Breast epithelium (tissue), 4 donors: ENCODE measurements at regions not wholly inside any gene's neighbourhood (a gene's known extent, or its start where the extent isn't known, plus 50 kb on each side); places are given as distances from the start of the nearest gene placed in this dataset.
"Not testable (repeated sequence)": the region's sequence is repeated elsewhere in the genome, so short reads cannot be mapped to it uniquely, and the experiment has no call there.

Experiments
- DNase-seq, 2 donors: peaks; one replicate each; pipeline ENCODE4 v3.0.0-alpha.2; 2019; ENCODE audit warnings: low spot score in 2 of 2
- H3K27ac ChIP-seq, 2 donors: fragments of 200-600 bp; sonication (generic) in 1 of 2; one replicate each; pipeline ENCODE4 v1.5.1; 2016 to 2019; ENCODE audit warnings: mild to moderate bottlenecking in 1 of 2
- H3K27me3 ChIP-seq, 2 donors: fragments of 200-600 bp; sonication (generic) in 1 of 2; one replicate each; pipeline versions ENCODE4 v1.5.1 to v1.6.0; 2017 to 2019; ENCODE audit warnings: control low read depth in 1 of 2, mild to moderate bottlenecking in 1 of 2
- H3K36me3 ChIP-seq: fragments of 200-600 bp; one replicate; pipeline ENCODE4 v1.5.1; 2019
- H3K4me1 ChIP-seq, 2 donors: fragments of 200-600 bp; sonication (generic); one replicate each; pipeline ENCODE4 v1.5.1; 2016 to 2019; ENCODE audit warnings: control low read depth in 1 of 2
- H3K4me3 ChIP-seq, 3 donors: fragments of 200-600 bp; sonication (generic); 1 replicate in 2 of 3; 2 replicates in 1 of 3; pipeline ENCODE4 v1.5.1; 2016 to 2019; ENCODE audit warnings: mild to moderate bottlenecking in 3 of 3, moderate library complexity in 2 of 3
- H3K9me3 ChIP-seq, 2 donors: fragments of 200-600 bp; sonication (generic) in 1 of 2; one replicate each; pipeline ENCODE4 v1.5.1; 2016 to 2019; ENCODE audit warnings: control low read depth in 1 of 2
- CTCF ChIP-seq, 3 donors: fragments of 450-650 bp; IDR thresholded peaks; one replicate each; pipeline ENCODE4 v1.5.1; 2016 to 2017; ENCODE audit warnings: antibody characterized with exemption in 3 of 3, mild to moderate bottlenecking in 3 of 3, moderate library complexity in 3 of 3
- POLR2A ChIP-seq: fragments of 450-650 bp; IDR thresholded peaks from one replicate; pipeline ENCODE4 v1.6.1; 2016; ENCODE audit warnings: antibody characterized with exemption, mild to moderate bottlenecking, moderate library complexity
- POLR2AphosphoS5 ChIP-seq, 3 donors: sonication (generic); formaldehyde crosslinking; IDR thresholded peaks; one replicate each; pipeline ENCODE4 v1.6.1; 2017; ENCODE audit warnings: antibody characterized with exemption in 3 of 3
- intact Hi-C: fragments of 100-400 bp; cut with DNase I; formaldehyde crosslinking; loops from one replicate; pipeline ENCODE4 v1.15.1; 2023; ENCODE audit warnings: low total_unique reads

GRCh38 chr5:124494540-124495116 is 251.8 kb downstream of the ZNF608 start:
- Histone ChIP-seq H3K4me3 (no peak overlapping the region), H3K36me3 (no peaks in the 10 kb centered on the region), H3K27ac (no peak overlapping the region), H3K4me1 (no peaks in the 10 kb centered on the region), H3K27me3 (no peaks in the 10 kb centered on the region), H3K9me3 (peaks cover 5 to 19% of the 10 kb centered on the region in 2 donors)
- TF ChIP-seq CTCF (IDR thresholded peaks at IDR 0.05) = no peak
- no peak for DNase-seq
- intact Hi-C loops = no loop called here

DNA sequence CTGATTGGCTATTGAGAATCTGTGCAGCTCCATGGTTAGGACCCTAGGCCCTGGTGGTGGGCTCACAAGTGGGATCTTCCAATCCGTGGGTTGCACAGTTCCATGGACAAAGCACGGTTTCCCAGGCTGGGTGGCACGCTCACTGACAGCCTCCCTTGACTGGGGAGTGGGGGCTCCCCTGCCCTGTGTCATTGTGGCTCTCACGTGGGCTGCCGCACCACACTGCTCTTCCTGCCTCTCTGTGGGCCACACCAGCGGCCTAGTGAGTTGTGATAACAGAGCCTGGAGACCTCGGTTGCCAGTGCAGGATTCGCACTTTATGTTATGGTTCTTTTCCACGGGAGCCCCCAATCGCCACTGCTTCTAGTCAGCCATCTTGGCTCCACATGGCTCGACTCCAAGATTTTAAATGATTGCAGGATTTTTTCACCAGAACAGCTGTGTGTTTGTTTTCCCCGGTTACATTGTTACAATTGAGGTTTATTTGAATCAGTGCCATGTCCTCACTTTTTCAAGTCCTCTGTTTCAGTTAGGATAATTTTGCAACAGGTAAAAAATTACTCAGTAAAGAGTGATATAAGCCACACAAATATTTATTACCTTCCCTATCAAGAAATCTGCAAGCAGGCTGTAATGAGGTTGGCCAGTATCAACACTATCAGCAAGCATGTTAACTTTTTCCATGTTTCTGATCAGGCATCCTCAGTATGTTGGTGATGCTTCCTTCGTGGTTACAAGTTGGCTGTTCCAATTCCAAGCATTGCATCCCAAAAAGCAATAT is 253.8 kb downstream of the ZNF608 start:
- Histone ChIP-seq H3K9me3 (peaks cover 14 to 19% of the 10 kb centered on the region in 2 donors), H3K27ac (no peak overlapping the region), H3K27me3 (no peaks in the 10 kb centered on the region), H3K4me1 (no peaks in the 10 kb centered on the region), H3K36me3 (no peaks in the 10 kb centered on the region), H3K4me3 (no peak overlapping the region)
- no peak for DNase-seq
- intact Hi-C loops = no loop called here
- no peak for TF ChIP-seq POLR2A
- TF ChIP-seq CTCF (IDR thresholded peaks at IDR 0.05) = no peak
- no peak for TF ChIP-seq POLR2AphosphoS5 (IDR thresholded peaks at IDR 0.05)

GRCh38 chr5:124490315-124490714 is 256.1 kb downstream of the ZNF608 start:
- H3K4me3 ChIP-seq, DNase-seq, H3K27me3 ChIP-seq, H3K4me1 ChIP-seq, H3K36me3 ChIP-seq, H3K27ac ChIP-seq, intact Hi-C loops: not testable (repeated sequence)
- peaks cover 14 to 25% of the 10 kb centered on the region in 2 donors for H3K9me3 ChIP-seq

DNA sequence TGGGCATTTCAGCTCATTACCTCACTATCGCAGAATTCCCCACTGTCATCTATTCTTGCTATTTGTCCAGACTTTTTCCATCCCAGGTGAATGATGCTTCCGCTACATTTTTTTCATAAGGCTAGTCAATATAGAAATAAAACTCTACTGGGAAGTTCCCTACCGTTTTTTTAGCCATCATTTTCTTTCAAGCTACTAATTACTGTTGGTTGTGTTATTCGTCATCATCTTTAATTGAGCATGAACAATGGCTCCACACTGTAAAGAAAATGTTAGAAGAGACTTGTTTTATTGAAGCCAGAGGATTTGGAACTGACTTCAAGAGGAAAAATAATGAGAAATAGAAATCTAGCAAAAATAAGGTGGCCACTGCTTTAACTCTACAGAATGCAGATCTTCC is 265.0 kb downstream of the ZNF608 start:
- DNase-seq = no peak
- H3K4me3 ChIP-seq = no peak overlapping the region
- no peaks in the 10 kb centered on the region for H3K9me3 ChIP-seq
- no peaks in the 10 kb centered on the region for H3K4me1 ChIP-seq
- H3K36me3 ChIP-seq = no peaks in the 10 kb centered on the region
- intact Hi-C loops = no loop called here
- H3K27ac ChIP-seq = no peak overlapping the region
- H3K27me3 ChIP-seq = no peaks in the 10 kb centered on the region
- TF ChIP-seq POLR2A = no peak
- TF ChIP-seq CTCF (IDR thresholded peaks at IDR 0.05) = no peak
- no peak for TF ChIP-seq POLR2AphosphoS5 (IDR thresholded peaks at IDR 0.05)

DNA sequence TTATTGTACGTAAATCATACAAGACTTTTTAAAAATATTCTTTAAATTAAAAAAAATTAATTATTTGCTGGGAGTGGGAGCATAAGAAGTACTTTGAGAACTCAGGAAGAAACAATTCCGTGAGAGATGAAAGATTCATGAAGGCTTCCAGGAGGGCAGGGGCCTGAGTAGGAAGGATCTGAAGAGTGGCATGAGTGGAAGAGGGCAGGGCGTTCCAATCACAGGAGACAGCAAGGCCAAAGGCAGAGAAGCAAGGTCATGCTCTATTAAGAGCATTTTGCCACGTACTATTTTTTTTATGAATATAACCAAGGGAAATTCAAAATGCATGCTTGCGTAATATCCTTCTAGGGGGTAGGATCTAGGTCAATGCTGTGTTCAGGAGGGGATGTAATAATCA is 265.5 kb downstream of the ZNF608 start:
- Histone ChIP-seq H3K4me3 (no peak overlapping the region), H3K27me3 (no peaks in the 10 kb centered on the region), H3K27ac (no peak overlapping the region), H3K4me1 (no peaks in the 10 kb centered on the region), H3K9me3 (no peaks in the 10 kb centered on the region), H3K36me3 (no peaks in the 10 kb centered on the region)
- intact Hi-C loops = no loop called here
- no peak for DNase-seq
- TF ChIP-seq POLR2AphosphoS5 (IDR thresholded peaks at IDR 0.05) (no peak), POLR2A (no peak), CTCF (IDR thresholded peaks at IDR 0.05) (no peak)
